DND-41 (cell line): ENCODE measurements at regions not wholly inside any gene's neighbourhood (a gene's known extent, or its start where the extent isn't known, plus 50 kb on each side); places are given as distances from the start of the nearest gene placed in this dataset.

Experiments
- ATAC-seq: fragments of 200-7000 bp; cut with Tn5 transposase; 3 replicates; pipeline ENCODE4 v1.9.1; 2021; ENCODE audit warnings: low read depth; ENCODE audit not compliant: insufficient read depth
- DNase-seq: peaks from one replicate; pipeline ENCODE4 v3.0.0-alpha.2; 2020
- H2AFZ ChIP-seq: 2 replicates; pipeline ENCODE4 v1.6.0; 2012; ENCODE audit warnings: low read depth, low read length
- H3K27ac ChIP-seq: 2 replicates; pipeline ENCODE4 v1.5.1; 2012; ENCODE audit warnings: low read length, inconsistent platforms
- H3K27me3 ChIP-seq: fragments of 200-600 bp; sonication (generic); 2 replicates; pipeline ENCODE4 v1.6.0; 2012; ENCODE audit warnings: low read length, mild to moderate bottlenecking, inconsistent platforms; ENCODE audit not compliant: insufficient read depth, poor library complexity
- H3K36me3 ChIP-seq: 2 replicates; pipeline ENCODE4 v1.5.1; 2012; ENCODE audit warnings: low read length, inconsistent platforms; ENCODE audit not compliant: insufficient read depth
- H3K4me1 ChIP-seq: 2 replicates; pipeline ENCODE4 v1.5.1; 2012; ENCODE audit warnings: mild to moderate bottlenecking, low read length; ENCODE audit not compliant: insufficient read depth
- H3K4me2 ChIP-seq: 2 replicates; pipeline ENCODE4 v1.6.0; 2012; ENCODE audit warnings: mild to moderate bottlenecking, moderate library complexity, low read length, inconsistent platforms; ENCODE audit not compliant: insufficient read depth
- H3K4me3 ChIP-seq, 2 experiments: fragments of 200-600 bp in 1 of 2; shearing (Covaris generic) in 1 of 2; 2 replicates each; pipeline ENCODE4 v1.5.1; 2012 to 2016; ENCODE audit warnings: inconsistent platforms in 2 of 2, low read length in 2 of 2, mild to moderate bottlenecking in 2 of 2, low read depth in 1 of 2, moderate library complexity in 1 of 2
- H3K79me2 ChIP-seq: 2 replicates; pipeline ENCODE4 v1.6.0; 2012; ENCODE audit warnings: low read length, inconsistent platforms; ENCODE audit not compliant: insufficient read depth
- H3K9ac ChIP-seq: 2 replicates; pipeline ENCODE4 v1.6.0; 2012; ENCODE audit warnings: low read depth, mild to moderate bottlenecking, inconsistent platforms, low read length, moderate library complexity
- H3K9me3 ChIP-seq: 2 replicates; pipeline ENCODE4 v1.5.1; 2012; ENCODE audit warnings: low read length, moderate library complexity, mild to moderate bottlenecking, inconsistent platforms; ENCODE audit not compliant: insufficient read depth, severe bottlenecking
- H4K20me1 ChIP-seq: 2 replicates; pipeline ENCODE4 v1.6.0; 2012; ENCODE audit warnings: low read length; ENCODE audit not compliant: insufficient read depth
- CTCF ChIP-seq: IDR thresholded peaks from 2 replicates; pipeline ENCODE4 v1.5.1; 2012; ENCODE audit warnings: borderline replicate concordance, low read length, moderate library complexity, mild to moderate bottlenecking; ENCODE audit not compliant: poor library complexity, severe bottlenecking; ENCODE audit errors: extremely low read depth
- EZH2 ChIP-seq: IDR thresholded peaks from 3 replicates; pipeline ENCODE4 v1.6.1; 2012; ENCODE audit warnings: borderline replicate concordance, low read depth, mild to moderate bottlenecking, moderate library complexity, low read length, inconsistent platforms; ENCODE audit not compliant: severe bottlenecking

GRCh38 chr10:90062786-90063185 lies 361.4 kb downstream of the KIF20B start:
- ATAC-seq, result no peak
- H3K27ac ChIP-seq, result no peak overlapping the region

DNA sequence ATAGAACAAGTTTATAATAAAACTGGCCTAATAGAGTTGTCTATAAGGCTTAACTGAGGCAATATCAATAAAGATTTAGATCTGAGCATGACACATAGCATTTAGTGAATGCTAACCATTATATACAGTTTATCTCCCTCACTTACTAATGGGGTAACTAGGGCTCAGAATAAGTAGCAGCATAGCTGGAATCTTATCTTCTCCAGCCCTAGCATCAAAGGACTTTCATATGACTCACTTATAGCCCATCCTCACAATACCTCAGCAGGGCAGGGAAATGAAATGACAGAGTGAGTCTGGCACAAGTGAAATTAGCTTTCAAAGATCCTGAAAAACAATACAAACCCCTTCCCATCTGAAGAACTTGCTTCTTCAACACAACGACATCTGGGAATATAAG lies 362.9 kb downstream of the KIF20B start:
- Histone ChIP-seq H3K9ac (no peak overlapping the region), H3K9me3 (no peaks in the 10 kb centered on the region), H3K4me3 (no peak overlapping the region), H3K27me3 (peaks cover 6% of the 10 kb centered on the region), H3K79me2 (no peaks in the 10 kb centered on the region), H3K36me3 (no peaks in the 10 kb centered on the region), H3K4me1 (no peaks in the 10 kb centered on the region), H2AFZ (no peak overlapping the region), H3K27ac (no peak overlapping the region), H3K4me2 (no peak overlapping the region), H4K20me1 (no peaks in the 10 kb centered on the region)
- no peak for ATAC-seq
- DNase-seq, result no peak
- TF ChIP-seq CTCF (no peak), EZH2 (no peak)

More at GRCh38 chr10:90062786-90063185, 361.4 kb downstream of the KIF20B start:
- peaks cover 6% of the 10 kb centered on the region for H3K27me3 ChIP-seq
- H3K36me3 ChIP-seq, result no peaks in the 10 kb centered on the region
- no peak overlapping the region for H3K9ac ChIP-seq
- no peaks in the 10 kb centered on the region for H3K9me3 ChIP-seq
- no peak for DNase-seq
- TF ChIP-seq EZH2 (no peak), CTCF (no peak)
- H2AFZ ChIP-seq, result no peak overlapping the region
- no peaks in the 10 kb centered on the region for H3K79me2 ChIP-seq
- no peaks in the 10 kb centered on the region for H3K4me1 ChIP-seq
- H4K20me1 ChIP-seq, result no peaks in the 10 kb centered on the region
- no peak overlapping the region for H3K4me2 ChIP-seq
- no peak overlapping the region for H3K4me3 ChIP-seq

DNA sequence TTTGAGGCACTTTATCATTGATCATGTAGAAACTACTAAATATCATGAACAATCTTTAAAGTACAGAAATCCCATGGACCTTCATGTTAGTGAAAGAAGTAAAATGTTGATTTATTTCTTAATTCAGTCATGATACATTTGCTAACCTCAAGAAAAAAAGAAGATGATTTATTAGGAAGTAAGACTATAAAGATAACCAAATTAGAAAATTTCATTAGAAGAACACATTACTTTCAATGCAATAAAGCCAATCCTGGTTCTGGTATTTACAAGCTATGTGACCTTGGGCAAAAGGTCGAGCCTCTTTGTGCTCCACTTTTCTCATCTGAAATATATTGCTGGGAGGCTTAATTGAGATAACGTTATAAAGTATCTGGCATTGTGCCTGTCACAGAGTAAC lies 365.0 kb downstream of the KIF20B start:
- Histone ChIP-seq H3K4me2 (no peak overlapping the region), H4K20me1 (no peaks in the 10 kb centered on the region), H3K79me2 (no peaks in the 10 kb centered on the region), H2AFZ (no peak overlapping the region), H3K4me1 (no peaks in the 10 kb centered on the region), H3K27me3 (no peaks in the 10 kb centered on the region), H3K36me3 (no peaks in the 10 kb centered on the region), H3K4me3 (no peak overlapping the region), H3K27ac (no peak overlapping the region), H3K9ac (no peak overlapping the region), H3K9me3 (no peaks in the 10 kb centered on the region)
- ATAC-seq (no peak), DNase-seq (no peak)
- TF ChIP-seq CTCF (no peak), EZH2 (no peak)

GRCh38 chr10:90075995-90076394 lies 374.6 kb downstream of the KIF20B start:
- H3K27ac ChIP-seq, result no peak overlapping the region
- no peaks in the 10 kb centered on the region for H3K36me3 ChIP-seq
- DNase-seq (no peak), ATAC-seq (no peak)
- H3K4me2 ChIP-seq, result no peak overlapping the region
- no peak overlapping the region for H3K4me3 ChIP-seq
- no peaks in the 10 kb centered on the region for H3K9me3 ChIP-seq
- no peaks in the 10 kb centered on the region for H3K79me2 ChIP-seq
- no peak overlapping the region for H3K9ac ChIP-seq
- no peaks in the 10 kb centered on the region for H4K20me1 ChIP-seq
- H3K27me3 ChIP-seq, result peaks cover 7% of the 10 kb centered on the region
- no peaks in the 10 kb centered on the region for H3K4me1 ChIP-seq
- no peak overlapping the region for H2AFZ ChIP-seq
- TF ChIP-seq EZH2 (no peak), CTCF (no peak)
